Body of pancreas (tissue), 4 donors: ENCODE measurements at regions not wholly inside any gene's neighbourhood (a gene's known extent, or its start where the extent isn't known, plus 50 kb on each side); places are given as distances from the start of the nearest gene placed in this dataset.

Experiments used
- ATAC-seq: fragments of 150-250 bp; one replicate; pipeline ENCODE4 v1.9.1; 2016
- DNase-seq, 4 donors: peaks; one replicate each; pipeline ENCODE4 v3.0.0-alpha.2; 2019
- H3K27ac ChIP-seq, 4 donors: fragments of 200-600 bp; sonication (generic); 1 replicate in 3 of 4; 2 replicates in 1 of 4; pipeline versions ENCODE4 v1.5.1 to v1.6.1; 2016 to 2019; ENCODE audit warnings: mild to moderate bottlenecking in 1 of 4, mixed read lengths in 1 of 4, moderate library complexity in 1 of 4
- H3K27me3 ChIP-seq, 2 donors: fragments of 200-600 bp; sonication (generic); one replicate each; pipeline ENCODE4 v1.6.0; 2016; ENCODE audit warnings: mild to moderate bottlenecking in 1 of 2
- H3K36me3 ChIP-seq, 2 donors: fragments of 200-600 bp; sonication (generic); replicated peaks in 1 of 2; 2 replicates each; pipeline ENCODE4 v1.5.1; 2016; ENCODE audit warnings: low read depth in 2 of 2; ENCODE audit not compliant: insufficient read depth in 1 of 2
- H3K4me1 ChIP-seq: fragments of 200-600 bp; sonication (generic); one replicate; pipeline ENCODE4 v1.6.0; 2016
- H3K4me3 ChIP-seq, 2 donors: fragments of 200-600 bp; sonication (generic); 1 replicate in 1 of 2; 2 replicates in 1 of 2; pipeline ENCODE4 v1.5.1; 2016 to 2019
- H3K9me3 ChIP-seq, 3 donors: fragments of 200-600 bp; sonication (generic); 1 replicate in 2 of 3; 2 replicates in 1 of 3; pipeline ENCODE4 v1.5.1; 2016
- CTCF ChIP-seq, 7 experiments: fragments of 450-650 bp in 4 of 7; fragments of 200-600 bp in 3 of 7; sonication (generic) in 3 of 7; IDR thresholded peaks; one replicate each; pipeline ENCODE4 v1.5.1; 2016 to 2019; ENCODE audit warnings: antibody characterized with exemption in 7 of 7
- POLR2A ChIP-seq, 3 donors: fragments of 450-650 bp; IDR thresholded peaks; one replicate each; pipeline ENCODE4 v1.6.1; 2016; ENCODE audit warnings: antibody characterized with exemption in 3 of 3, mild to moderate bottlenecking in 2 of 3
- WGBS, 2 donors: methylation state at CpG; one replicate each; pipeline ENCODE4 v1.1.5; 2017; 5-methylcytosine and 5-hydroxymethylcytosine counted together
- intact Hi-C: fragments of 100-400 bp; cut with DNase I; formaldehyde crosslinking; loops from one replicate; pipeline ENCODE4 v1.15.1; 2023

- no peaks in the 10 kb centered on the region for H3K36me3 ChIP-seq
- intact Hi-C loops = no loop called here
- H3K27me3 ChIP-seq = no peaks in the 10 kb centered on the region
- no peak for DNase-seq
- TF ChIP-seq CTCF (IDR thresholded peaks at IDR 0.05) = no peak
- no peak for TF ChIP-seq POLR2A (IDR thresholded peaks at IDR 0.05)
- no peaks in the 10 kb centered on the region for H3K4me1 ChIP-seq
- H3K4me3 ChIP-seq = no peak overlapping the region
- ATAC-seq = no peak
- 55 to 62% methylated on average over 2 of the region's 2 CpGs for WGBS, 2 donors
- no peak overlapping the region for H3K27ac ChIP-seq
- no peaks in the 10 kb centered on the region for H3K9me3 ChIP-seq
Measured at GRCh38 chr15:88748651-88749050, 54.6 kb upstream of the ACAN start.

GRCh38 chr15:88749699-88750098, 53.5 kb upstream of the ACAN start:
- H3K9me3 ChIP-seq = no peaks in the 10 kb centered on the region
- ATAC-seq (no peak), DNase-seq (no peak)
- no peaks in the 10 kb centered on the region for H3K27me3 ChIP-seq
- TF ChIP-seq CTCF (IDR thresholded peaks at IDR 0.05) (no peak), POLR2A (IDR thresholded peaks at IDR 0.05) (no peak)
- no peaks in the 10 kb centered on the region for H3K36me3 ChIP-seq
- H3K27ac ChIP-seq = no peak overlapping the region
- WGBS, 2 donors = 74 to 90% methylated on average over 2 of the region's 2 CpGs
- no peak overlapping the region for H3K4me3 ChIP-seq
- intact Hi-C loops = no loop called here
- H3K4me1 ChIP-seq = no peaks in the 10 kb centered on the region

GRCh38 chr15:88752501-88752900, 50.7 kb upstream of the ACAN start:
- no peaks in the 10 kb centered on the region for H3K27me3 ChIP-seq
- no peaks in the 10 kb centered on the region for H3K4me1 ChIP-seq
- WGBS, 2 donors = 35 to 69% methylated on average over 5 of the region's 5 CpGs
- no peak for DNase-seq
- no peaks in the 10 kb centered on the region for H3K36me3 ChIP-seq
- H3K27ac ChIP-seq = no peak overlapping the region
- H3K4me3 ChIP-seq = no peak overlapping the region
- intact Hi-C loops = no loop called here
- H3K9me3 ChIP-seq = no peaks in the 10 kb centered on the region
- no peak for TF ChIP-seq POLR2A (IDR thresholded peaks at IDR 0.05)
- TF ChIP-seq CTCF (IDR thresholded peaks at IDR 0.05) = no peak
- ATAC-seq = no peak

- H3K27ac ChIP-seq = no peak overlapping the region
- intact Hi-C loops = no loop called here
Measured at GRCh38 chr15:88752951-88753350, 50.3 kb upstream of the ACAN start.

More at GRCh38 chr15:88752951-88753350, 50.3 kb upstream of the ACAN start:
- ATAC-seq = no peak
- H3K4me1 ChIP-seq = no peaks in the 10 kb centered on the region
- no peaks in the 10 kb centered on the region for H3K27me3 ChIP-seq
- no peaks in the 10 kb centered on the region for H3K36me3 ChIP-seq
- no peak for DNase-seq
- H3K9me3 ChIP-seq = no peaks in the 10 kb centered on the region
- TF ChIP-seq CTCF (IDR thresholded peaks at IDR 0.05) = no peak
- TF ChIP-seq POLR2A (IDR thresholded peaks at IDR 0.05) = no peak
- H3K4me3 ChIP-seq = no peak overlapping the region
